ENCODE measurements at regions not wholly inside any gene's neighbourhood (a gene's known extent, or its start where the extent isn't known, plus 50 kb on each side); places are given as distances from the start of the nearest gene placed in this dataset.

- TF ChIP-seq ZNF253 (CRISPR knock-in tag; IDR thresholded peaks at IDR 0.05; ENCODE audit: borderline replicate concordance): no peak
- TF ChIP-seq CHD2 (IDR thresholded peaks at IDR 0.05; ENCODE audit: low read depth, low read length): no peak
- TF ChIP-seq GABPA (IDR thresholded peaks at IDR 0.05; ENCODE audit: low read depth, low read length): no peak
- TF ChIP-seq GABPA (CRISPR knock-in tag; IDR thresholded peaks at IDR 0.05; ENCODE audit: low read depth): no peak
- TF ChIP-seq ZNF816 (CRISPR knock-in tag; IDR thresholded peaks at IDR 0.05; ENCODE audit: borderline replicate concordance): no peak
- TF ChIP-seq MIXL1 (CRISPR knock-in tag; IDR thresholded peaks at IDR 0.05): no peak
- TF ChIP-seq ZXDC (CRISPR knock-in tag; IDR thresholded peaks at IDR 0.05): no peak
- no peak for TF ChIP-seq ZNF335 (CRISPR knock-in tag; IDR thresholded peaks at IDR 0.05)
- TF ChIP-seq ATF3 (CRISPR knock-in tag; IDR thresholded peaks at IDR 0.05): no peak
- TF ChIP-seq MAZ (IDR thresholded peaks at IDR 0.05; ENCODE audit: borderline replicate concordance, low read depth, low read length): no peak
- no peak for TF ChIP-seq MAZ (CRISPR knock-in tag; IDR thresholded peaks at IDR 0.05; ENCODE audit: low read depth)
These were observed 115.4 kb upstream of the DST start (continued) for GRCh38 chr6:56758120-56758519.

- Histone ChIP-seq H3K27me3 (ENCODE audit: control insufficient read depth in 1 of 2, insufficient read depth in 2 of 2, low read length in 2 of 2) (no peaks in the 10 kb centered on the region), H4K20me1 (ENCODE audit: insufficient read depth, low read length) (no peaks in the 10 kb centered on the region), H3K36me3 (replicated peaks in 1 of 2; ENCODE audit: control insufficient read depth in 1 of 2, insufficient read depth in 2 of 2, low read length in 2 of 2) (no peaks in the 10 kb centered on the region), H2AFZ (ENCODE audit: low read length) (no peak overlapping the region), H3K9me3 (ENCODE audit: low read length) (no peaks in the 10 kb centered on the region), H3K4me2 (ENCODE audit: low read depth, low read length) (no peak overlapping the region), H3K27ac (ENCODE audit: extremely low read length, insufficient read depth, low read length) (no peak overlapping the region), H3K4me1 (ENCODE audit: insufficient read depth, low read length) (no peaks in the 10 kb centered on the region; the same call in 1 of the 2 replicates), H3K79me2 (ENCODE audit: insufficient read depth, low read length) (no peaks in the 10 kb centered on the region), H3K9ac (ENCODE audit: insufficient read depth, low read depth, low read length) (no peak overlapping the region), H3K4me3 (replicated peaks in 1 of 3; ENCODE audit: insufficient read depth in 1 of 3, low read depth in 2 of 3, low read length in 3 of 3) (no peak overlapping the region)
- in situ Hi-C loops (cut with HindIII; ENCODE audit: extremely low pct_ligation_motif_present, low pct_unique_long_range_greater_than_20kb) (no loop called here), intact Hi-C loops (cut with micrococcal nuclease; ENCODE audit: unreplicated experiment) (loop anchor here (1.0 to 5.0 kb wide), 3 partner anchors 48 to 120 kb away; no protein-coding TSS in a partner anchor)
- FAIRE-seq (peak; percentile 36), DNase-seq (ENCODE audit: low spot score) (peak; percentile 72), ATAC-seq (peak; percentile 97)
- CTCF ChIA-PET (ENCODE audit: low intra/inter-chr PET ratio, low total read pairs): interaction anchor here (1.7 to 4.0 kb wide), 3 partner anchors 49 to 120 kb away, joined by 10 to 73 read pairs (median 24); no protein-coding TSS in a partner anchor
- BruUV-seq (replicated peaks): no TSS peak
- 0% methylated on average over 1 of the region's 1 CpG for WGBS (ENCODE audit: low lambda C conversion rate)
- POLR2A ChIA-PET: interaction anchor here (1.2 kb wide), 1 partner anchor 66 kb away, joined by 3 read pairs; no protein-coding TSS in a partner anchor
- no peak for TF ChIP-seq ZBTB8A (CRISPR knock-in tag; IDR thresholded peaks at IDR 0.05; ENCODE audit: borderline replicate concordance, low read depth)
- TF ChIP-seq ZNF230 (CRISPR knock-in tag; IDR thresholded peaks at IDR 0.05): no peak
- no peak for TF ChIP-seq RARG (CRISPR knock-in tag; IDR thresholded peaks at IDR 0.05; ENCODE audit: low read depth)
- TF ChIP-seq ZBTB39 (CRISPR knock-in tag; IDR thresholded peaks at IDR 0.05): no peak
- TF ChIP-seq NPAS2 (CRISPR knock-in tag; IDR thresholded peaks at IDR 0.05; ENCODE audit: borderline replicate concordance): no peak
- peak; percentile 21; the same call in 1 of the 2 replicates for TF ChIP-seq ERF (CRISPR knock-in tag; IDR thresholded peaks at IDR 0.05)
- no peak for TF ChIP-seq ATM (IDR thresholded peaks at IDR 0.05; ENCODE audit: borderline replicate concordance)
- no peak for TF ChIP-seq HCFC1 (IDR thresholded peaks at IDR 0.05; ENCODE audit: low read depth, low read length)
- TF ChIP-seq ZNF431 (CRISPR knock-in tag; IDR thresholded peaks at IDR 0.05; ENCODE audit: borderline replicate concordance, low read depth): no peak
- TF ChIP-seq PPARG (CRISPR knock-in tag; conservative IDR thresholded peaks at IDR 0.05): peak; percentile 38; the same call in 1 of the 2 replicates
- no peak for TF ChIP-seq CENPX (CRISPR knock-in tag; IDR thresholded peaks at IDR 0.05)
These were observed 114.9 kb upstream of the DST start for GRCh38 chr6:56757588-56757984.

Data from HepG2 (cell line).